Brain microvascular endothelial cell (primary cell): ENCODE measurements at regions not wholly inside any gene's neighbourhood (a gene's known extent, or its start where the extent isn't known, plus 50 kb on each side); places are given as distances from the start of the nearest gene placed in this dataset.
A peak's percentile ranks its signal among the peaks of the same experiment; 100 is the strongest.
"Not testable (repeated sequence)": the region's sequence is repeated elsewhere in the genome, so short reads cannot be mapped to it uniquely, and the experiment has no call there.

Experiments
- DNase-seq: peaks from one replicate; pipeline ENCODE4 v3.0.0-alpha.2; 2020
- H3K27ac ChIP-seq: fragments of 250-450 bp; sonication (Bioruptor Pico); 2 replicates; pipeline ENCODE4 v1.5.1; 2020; ENCODE audit warnings: mild to moderate bottlenecking, moderate library complexity
- H3K27me3 ChIP-seq: fragments of 250-450 bp; sonication (Bioruptor Pico); replicated peaks from 2 replicates; pipeline ENCODE4 v1.5.1; 2020; ENCODE audit warnings: mild to moderate bottlenecking
- H3K36me3 ChIP-seq: fragments of 250-450 bp; sonication (Bioruptor Pico); replicated peaks from 2 replicates; pipeline ENCODE4 v1.5.1; 2020; ENCODE audit warnings: mild to moderate bottlenecking
- H3K4me3 ChIP-seq: 2 replicates; pipeline ENCODE4 v1.5.1; 2011; ENCODE audit warnings: low read depth, mild to moderate bottlenecking, control low read depth, low read length, moderate library complexity
- in situ Hi-C: cut with HindIII; loops from 2 replicates; pipeline ENCODE4 v1.10.0; 2017; ENCODE audit warnings: low sequenced_read_pairs, low pct_ligation_motif_present
- TF ChIP-seq, protein P1 (sequence below): IDR thresholded peaks from 2 replicates; pipeline ENCODE4 v1.5.1; 2011; ENCODE audit warnings: low read depth, mild to moderate bottlenecking, moderate library complexity, low read length, control low read depth, inconsistent platforms; ENCODE audit errors: missing control alignments

DNA sequence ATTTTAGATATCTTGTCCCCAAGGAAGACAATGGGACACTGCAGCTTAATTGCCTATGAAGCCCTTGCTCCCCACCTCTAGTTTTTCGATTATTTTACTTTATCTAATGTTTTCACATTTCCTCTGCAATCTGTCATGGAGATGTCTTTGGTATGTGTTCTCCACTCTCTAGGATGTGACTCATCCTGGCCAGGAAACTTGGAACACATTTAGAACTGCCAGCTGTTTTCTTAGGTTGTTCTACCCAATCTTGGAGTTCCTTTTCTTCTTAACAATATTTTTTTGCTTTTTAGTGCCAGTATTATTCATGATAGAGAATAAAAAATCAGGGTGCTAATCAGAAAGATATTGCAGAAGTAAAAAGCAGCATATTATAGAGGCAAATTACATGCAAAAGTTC is 101.7 kb upstream of the CLEC14A start:
- peak; percentile 59 for DNase-seq
- H3K4me3 ChIP-seq: no peak overlapping the region
- in situ Hi-C loops: no loop called here

DNA sequence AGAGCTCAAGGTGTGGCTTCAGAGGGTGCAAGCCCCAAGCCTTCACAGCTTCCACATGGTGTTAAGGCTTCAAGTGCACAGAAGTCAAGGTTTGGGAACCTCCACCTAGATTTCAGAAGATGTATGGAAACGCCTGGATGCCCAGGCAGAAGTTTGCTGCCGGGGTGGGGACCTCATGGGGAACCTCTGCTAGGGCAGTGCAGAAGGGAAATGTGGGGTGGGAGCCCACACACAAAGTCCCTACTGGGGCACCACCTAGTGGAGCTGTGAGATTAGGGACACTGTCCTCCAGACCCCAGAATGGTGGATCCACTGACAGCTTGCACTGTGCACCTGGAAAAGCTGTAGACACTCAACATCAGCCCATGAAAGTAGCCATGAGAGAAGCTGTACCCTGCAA is 99.6 kb upstream of the CLEC14A start:
- H3K27ac ChIP-seq, H3K36me3 ChIP-seq, H3K4me3 ChIP-seq, DNase-seq, in situ Hi-C loops, H3K27me3 ChIP-seq: not testable (repeated sequence)

More for the DNA sequence above, 101.7 kb upstream of the CLEC14A start:
- TF ChIP-seq, protein P1, sequence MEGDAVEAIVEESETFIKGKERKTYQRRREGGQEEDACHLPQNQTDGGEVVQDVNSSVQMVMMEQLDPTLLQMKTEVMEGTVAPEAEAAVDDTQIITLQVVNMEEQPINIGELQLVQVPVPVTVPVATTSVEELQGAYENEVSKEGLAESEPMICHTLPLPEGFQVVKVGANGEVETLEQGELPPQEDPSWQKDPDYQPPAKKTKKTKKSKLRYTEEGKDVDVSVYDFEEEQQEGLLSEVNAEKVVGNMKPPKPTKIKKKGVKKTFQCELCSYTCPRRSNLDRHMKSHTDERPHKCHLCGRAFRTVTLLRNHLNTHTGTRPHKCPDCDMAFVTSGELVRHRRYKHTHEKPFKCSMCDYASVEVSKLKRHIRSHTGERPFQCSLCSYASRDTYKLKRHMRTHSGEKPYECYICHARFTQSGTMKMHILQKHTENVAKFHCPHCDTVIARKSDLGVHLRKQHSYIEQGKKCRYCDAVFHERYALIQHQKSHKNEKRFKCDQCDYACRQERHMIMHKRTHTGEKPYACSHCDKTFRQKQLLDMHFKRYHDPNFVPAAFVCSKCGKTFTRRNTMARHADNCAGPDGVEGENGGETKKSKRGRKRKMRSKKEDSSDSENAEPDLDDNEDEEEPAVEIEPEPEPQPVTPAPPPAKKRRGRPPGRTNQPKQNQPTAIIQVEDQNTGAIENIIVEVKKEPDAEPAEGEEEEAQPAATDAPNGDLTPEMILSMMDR: no peak
- H3K36me3 ChIP-seq: no peaks in the 10 kb centered on the region
- H3K27ac ChIP-seq: no peak overlapping the region
- no peaks in the 10 kb centered on the region for H3K27me3 ChIP-seq

DNA sequence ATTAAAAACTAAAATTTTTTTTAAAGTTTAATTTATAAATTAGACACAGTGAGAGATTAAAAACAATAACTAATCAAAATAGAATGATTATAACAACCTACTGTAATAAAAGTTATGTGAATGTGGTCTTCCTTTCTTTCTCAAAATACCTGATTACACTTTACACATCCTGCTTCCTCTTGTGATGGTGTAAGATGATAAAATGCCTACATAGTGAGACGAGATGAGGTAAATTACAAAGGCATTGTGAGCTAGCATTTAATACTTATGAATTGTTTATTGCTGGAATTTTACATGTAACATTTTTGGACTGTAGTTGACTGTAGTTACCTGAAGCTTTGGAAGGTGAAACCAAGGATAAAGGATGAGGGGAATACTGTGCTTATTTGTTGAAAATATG is 94.2 kb upstream of the CLEC14A start:
- TF ChIP-seq, protein P1: no peak
- Histone ChIP-seq H3K4me3 (no peak overlapping the region), H3K36me3 (no peaks in the 10 kb centered on the region), H3K27me3 (no peaks in the 10 kb centered on the region), H3K27ac (no peak overlapping the region)
- no peak for DNase-seq
- in situ Hi-C loops: no loop called here

DNA sequence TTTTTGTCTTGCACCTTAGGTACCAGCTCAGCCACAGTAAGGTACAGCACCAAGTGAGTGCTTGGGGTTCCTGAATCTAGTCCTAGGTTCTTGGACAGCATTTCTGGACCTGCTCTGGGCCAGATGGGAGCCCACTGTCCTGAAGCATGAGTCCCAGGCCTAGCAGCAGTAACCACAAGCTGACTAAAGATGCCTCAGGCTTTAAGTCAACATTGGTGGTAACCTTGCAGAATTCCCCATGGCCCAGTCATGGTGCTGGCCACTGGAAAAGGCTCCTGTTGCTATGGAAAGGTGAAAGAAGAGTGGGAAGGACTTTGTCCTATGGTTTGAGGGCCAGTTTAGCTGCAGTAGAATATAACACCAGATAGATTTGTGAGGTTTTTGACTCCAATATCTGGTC is 86.9 kb upstream of the CLEC14A start:
- H3K4me3 ChIP-seq: no peak overlapping the region
- no peaks in the 10 kb centered on the region for H3K27me3 ChIP-seq
- H3K27ac ChIP-seq: no peak overlapping the region
- TF ChIP-seq, protein P1: no peak
- in situ Hi-C loops: no loop called here
- DNase-seq: peak; percentile 65
- no peaks in the 10 kb centered on the region for H3K36me3 ChIP-seq

DNA sequence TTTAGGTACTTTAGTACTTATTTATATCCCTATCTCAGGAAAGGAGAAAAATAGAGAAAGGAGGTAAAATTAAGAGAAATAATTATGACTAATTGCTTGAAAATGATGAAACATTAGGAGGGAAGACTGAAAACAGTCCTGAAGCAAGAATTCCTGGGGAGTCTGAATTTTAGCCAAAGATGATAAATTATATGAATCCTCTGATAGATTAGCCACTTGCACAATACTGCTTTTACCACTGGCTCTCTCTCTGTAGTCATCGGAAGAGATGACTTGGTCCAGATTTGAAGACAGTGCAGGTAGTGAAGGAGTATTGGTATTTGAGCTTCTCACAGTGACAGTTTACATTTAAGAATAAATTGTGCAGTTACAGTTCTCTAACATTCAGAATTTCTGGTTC is 83.8 kb upstream of the CLEC14A start:
- TF ChIP-seq, protein P1: no peak
- in situ Hi-C loops: no loop called here
- H3K36me3 ChIP-seq: no peaks in the 10 kb centered on the region
- no peak overlapping the region for H3K27ac ChIP-seq
- no peak overlapping the region for H3K4me3 ChIP-seq
- no peak for DNase-seq
- no peaks in the 10 kb centered on the region for H3K27me3 ChIP-seq

DNA sequence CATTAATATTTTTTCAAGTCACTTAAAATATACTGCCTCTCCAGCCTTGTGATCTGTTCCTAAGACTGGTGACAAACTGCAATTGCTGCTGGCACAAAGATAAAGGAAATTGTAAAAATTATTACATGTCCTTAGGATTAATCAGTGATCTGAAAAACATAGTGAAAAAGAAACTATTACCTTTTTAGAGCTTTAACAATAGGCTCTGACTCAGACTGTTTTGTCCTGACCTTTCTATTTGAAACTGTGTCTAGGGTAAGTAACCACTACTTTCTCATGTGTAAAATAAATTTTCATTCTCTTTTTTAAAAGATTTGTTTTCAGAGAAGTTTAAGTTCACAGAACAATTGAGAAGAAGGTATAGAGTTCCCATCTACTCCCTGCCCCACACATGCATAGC is 80.4 kb upstream of the CLEC14A start:
- TF ChIP-seq, protein P1: no peak
- in situ Hi-C loops: no loop called here
- Histone ChIP-seq H3K27me3 (no peaks in the 10 kb centered on the region), H3K36me3 (no peaks in the 10 kb centered on the region), H3K27ac (no peak overlapping the region), H3K4me3 (no peak overlapping the region)
- no peak for DNase-seq

DNA sequence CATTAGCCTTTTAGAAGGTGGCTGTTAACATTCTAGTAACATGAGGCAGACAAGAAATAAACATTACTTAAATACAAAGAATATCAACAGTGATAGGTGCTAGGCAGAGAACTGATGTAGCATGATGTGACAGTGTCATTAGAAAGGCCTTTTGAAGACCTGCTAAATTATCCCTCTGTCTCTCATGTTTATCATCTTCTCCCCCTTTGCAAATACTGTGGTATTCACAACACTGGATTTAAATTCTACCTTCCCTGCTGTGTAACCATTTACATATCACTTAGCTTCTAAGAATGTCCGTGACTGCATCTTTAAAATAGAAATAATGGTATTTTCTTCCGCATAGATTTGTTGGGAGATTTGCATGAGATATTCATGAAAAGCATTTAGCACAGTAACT is 74.4 kb upstream of the CLEC14A start:
- in situ Hi-C loops: no loop called here
- TF ChIP-seq, protein P1: no peak
- Histone ChIP-seq H3K36me3 (no peaks in the 10 kb centered on the region), H3K27me3 (no peaks in the 10 kb centered on the region), H3K4me3 (no peak overlapping the region), H3K27ac (no peak overlapping the region)
- no peak for DNase-seq
